ENCODE measurements at regions not wholly inside any gene's neighbourhood (a gene's known extent, or its start where the extent isn't known, plus 50 kb on each side); places are given as distances from the start of the nearest gene placed in this dataset.

- Histone ChIP-seq H3K4me1 (ENCODE audit: control insufficient read depth in 1 of 2, insufficient read depth in 2 of 2, low read length in 2 of 2) (no peaks in the 10 kb centered on the region), H3K9me3 (ENCODE audit: control insufficient read depth in 1 of 2, low read length in 2 of 2) (no peaks in the 10 kb centered on the region), H3K36me3 (ENCODE audit: control insufficient read depth in 1 of 2, insufficient read depth in 2 of 2, low read length in 2 of 2) (no peaks in the 10 kb centered on the region), H3K27me3 (ENCODE audit: control insufficient read depth in 1 of 2, insufficient read depth in 2 of 2, low read length in 2 of 2) (no peaks in the 10 kb centered on the region), H3K9ac (ENCODE audit: low read depth in 1 of 2, low read length in 2 of 2) (no peak overlapping the region), H3K4me3 (ENCODE audit: low read depth in 1 of 2, low read length in 2 of 2) (no peak overlapping the region), H3K27ac (ENCODE audit: low read depth, low read length) (no peak overlapping the region)
Observed at GRCh38 chr7:110076194-110076593, 1014.7 kb upstream of the LRRN3 start.

- Histone ChIP-seq H3K9me3 (ENCODE audit: control insufficient read depth in 1 of 2, low read length in 2 of 2) (no peaks in the 10 kb centered on the region), H3K27me3 (ENCODE audit: control insufficient read depth in 1 of 2, insufficient read depth in 2 of 2, low read length in 2 of 2) (no peaks in the 10 kb centered on the region), H3K36me3 (ENCODE audit: control insufficient read depth in 1 of 2, insufficient read depth in 2 of 2, low read length in 2 of 2) (no peaks in the 10 kb centered on the region), H3K4me3 (ENCODE audit: low read depth in 1 of 2, low read length in 2 of 2) (no peak overlapping the region), H3K4me1 (ENCODE audit: control insufficient read depth in 1 of 2, insufficient read depth in 2 of 2, low read length in 2 of 2) (no peaks in the 10 kb centered on the region), H3K27ac (ENCODE audit: low read depth, low read length) (no peak overlapping the region), H3K9ac (ENCODE audit: low read depth in 1 of 2, low read length in 2 of 2) (no peak overlapping the region)
Observed at GRCh38 chr7:110084181-110084807, 1006.6 kb upstream of the LRRN3 start.

- Histone ChIP-seq H3K27ac (ENCODE audit: low read depth, low read length) (no peak overlapping the region), H3K4me1 (ENCODE audit: control insufficient read depth in 1 of 2, insufficient read depth in 2 of 2, low read length in 2 of 2) (no peaks in the 10 kb centered on the region), H3K9ac (ENCODE audit: low read depth in 1 of 2, low read length in 2 of 2) (no peak overlapping the region), H3K27me3 (ENCODE audit: control insufficient read depth in 1 of 2, insufficient read depth in 2 of 2, low read length in 2 of 2) (no peaks in the 10 kb centered on the region), H3K36me3 (ENCODE audit: control insufficient read depth in 1 of 2, insufficient read depth in 2 of 2, low read length in 2 of 2) (no peaks in the 10 kb centered on the region), H3K4me3 (ENCODE audit: low read depth in 1 of 2, low read length in 2 of 2) (no peak overlapping the region), H3K9me3 (ENCODE audit: control insufficient read depth in 1 of 2, low read length in 2 of 2) (no peaks in the 10 kb centered on the region)
Observed at GRCh38 chr7:110090110-110090820, 1000.7 kb upstream of the LRRN3 start.

GRCh38 chr7:110095372-110096052 lies 995.4 kb upstream of the LRRN3 start:
- Histone ChIP-seq H3K9ac (ENCODE audit: low read depth in 1 of 2, low read length in 2 of 2) (no peak overlapping the region), H3K36me3 (ENCODE audit: control insufficient read depth in 1 of 2, insufficient read depth in 2 of 2, low read length in 2 of 2) (no peaks in the 10 kb centered on the region), H3K9me3 (ENCODE audit: control insufficient read depth in 1 of 2, low read length in 2 of 2) (no peaks in the 10 kb centered on the region), H3K4me3 (ENCODE audit: low read depth in 1 of 2, low read length in 2 of 2) (no peak overlapping the region), H3K27me3 (ENCODE audit: control insufficient read depth in 1 of 2, insufficient read depth in 2 of 2, low read length in 2 of 2) (no peaks in the 10 kb centered on the region), H3K4me1 (ENCODE audit: control insufficient read depth in 1 of 2, insufficient read depth in 2 of 2, low read length in 2 of 2) (no peaks in the 10 kb centered on the region), H3K27ac (ENCODE audit: low read depth, low read length) (no peak overlapping the region)

GRCh38 chr7:110104243-110104642 lies 986.7 kb upstream of the LRRN3 start:
- Histone ChIP-seq H3K9me3 (ENCODE audit: control insufficient read depth in 1 of 2, low read length in 2 of 2) (no peaks in the 10 kb centered on the region), H3K36me3 (ENCODE audit: control insufficient read depth in 1 of 2, insufficient read depth in 2 of 2, low read length in 2 of 2) (no peaks in the 10 kb centered on the region)

GRCh38 chr7:110105307-110105706 lies 985.6 kb upstream of the LRRN3 start:
- Histone ChIP-seq H3K9me3 (ENCODE audit: control insufficient read depth in 1 of 2, low read length in 2 of 2) (no peaks in the 10 kb centered on the region), H3K27me3 (ENCODE audit: control insufficient read depth in 1 of 2, insufficient read depth in 2 of 2, low read length in 2 of 2) (no peaks in the 10 kb centered on the region), H3K4me3 (ENCODE audit: low read depth in 1 of 2, low read length in 2 of 2) (no peak overlapping the region), H3K9ac (ENCODE audit: low read depth in 1 of 2, low read length in 2 of 2) (no peak overlapping the region), H3K27ac (ENCODE audit: low read depth, low read length) (no peak overlapping the region), H3K4me1 (ENCODE audit: control insufficient read depth in 1 of 2, insufficient read depth in 2 of 2, low read length in 2 of 2) (no peaks in the 10 kb centered on the region), H3K36me3 (ENCODE audit: control insufficient read depth in 1 of 2, insufficient read depth in 2 of 2, low read length in 2 of 2) (no peaks in the 10 kb centered on the region)

More at GRCh38 chr7:110104243-110104642, 986.7 kb upstream of the LRRN3 start:
- Histone ChIP-seq H3K27me3 (ENCODE audit: control insufficient read depth in 1 of 2, insufficient read depth in 2 of 2, low read length in 2 of 2) (no peaks in the 10 kb centered on the region), H3K4me3 (ENCODE audit: low read depth in 1 of 2, low read length in 2 of 2) (no peak overlapping the region), H3K4me1 (ENCODE audit: control insufficient read depth in 1 of 2, insufficient read depth in 2 of 2, low read length in 2 of 2) (no peaks in the 10 kb centered on the region), H3K9ac (ENCODE audit: low read depth in 1 of 2, low read length in 2 of 2) (no peak overlapping the region), H3K27ac (ENCODE audit: low read depth, low read length) (no peak overlapping the region)

DNA sequence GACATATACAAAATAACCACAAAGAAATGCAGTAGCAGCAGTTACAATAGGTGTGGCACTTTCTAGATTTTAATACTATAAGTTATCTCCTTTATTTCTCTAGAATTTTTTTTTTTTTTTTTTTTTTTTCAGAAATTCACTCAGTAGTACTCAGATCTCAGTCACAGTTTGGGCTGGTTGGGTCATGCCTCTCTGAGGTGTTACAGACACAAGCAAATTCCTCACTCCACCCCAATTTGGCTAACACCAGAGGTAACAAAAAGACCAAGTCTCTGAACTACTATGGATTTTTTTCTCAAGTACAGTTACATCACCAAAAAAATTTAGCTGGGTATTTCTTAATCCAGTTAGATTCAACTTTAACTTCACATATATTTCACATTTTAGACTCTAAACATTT lies 985.1 kb upstream of the LRRN3 start:
- no peaks in the 10 kb centered on the region for H3K4me1 ChIP-seq (ENCODE audit: control insufficient read depth in 1 of 2, insufficient read depth in 2 of 2, low read length in 2 of 2)
- H3K27ac ChIP-seq (ENCODE audit: low read depth, low read length): no peak overlapping the region
- no peaks in the 10 kb centered on the region for H3K36me3 ChIP-seq (ENCODE audit: control insufficient read depth in 1 of 2, insufficient read depth in 2 of 2, low read length in 2 of 2)
- H3K9ac ChIP-seq (ENCODE audit: low read depth in 1 of 2, low read length in 2 of 2): no peak overlapping the region
- H3K9me3 ChIP-seq (ENCODE audit: control insufficient read depth in 1 of 2, low read length in 2 of 2): no peaks in the 10 kb centered on the region
- no peaks in the 10 kb centered on the region for H3K27me3 ChIP-seq (ENCODE audit: control insufficient read depth in 1 of 2, insufficient read depth in 2 of 2, low read length in 2 of 2)
- H3K4me3 ChIP-seq (ENCODE audit: low read depth in 1 of 2, low read length in 2 of 2): no peak overlapping the region

DNA sequence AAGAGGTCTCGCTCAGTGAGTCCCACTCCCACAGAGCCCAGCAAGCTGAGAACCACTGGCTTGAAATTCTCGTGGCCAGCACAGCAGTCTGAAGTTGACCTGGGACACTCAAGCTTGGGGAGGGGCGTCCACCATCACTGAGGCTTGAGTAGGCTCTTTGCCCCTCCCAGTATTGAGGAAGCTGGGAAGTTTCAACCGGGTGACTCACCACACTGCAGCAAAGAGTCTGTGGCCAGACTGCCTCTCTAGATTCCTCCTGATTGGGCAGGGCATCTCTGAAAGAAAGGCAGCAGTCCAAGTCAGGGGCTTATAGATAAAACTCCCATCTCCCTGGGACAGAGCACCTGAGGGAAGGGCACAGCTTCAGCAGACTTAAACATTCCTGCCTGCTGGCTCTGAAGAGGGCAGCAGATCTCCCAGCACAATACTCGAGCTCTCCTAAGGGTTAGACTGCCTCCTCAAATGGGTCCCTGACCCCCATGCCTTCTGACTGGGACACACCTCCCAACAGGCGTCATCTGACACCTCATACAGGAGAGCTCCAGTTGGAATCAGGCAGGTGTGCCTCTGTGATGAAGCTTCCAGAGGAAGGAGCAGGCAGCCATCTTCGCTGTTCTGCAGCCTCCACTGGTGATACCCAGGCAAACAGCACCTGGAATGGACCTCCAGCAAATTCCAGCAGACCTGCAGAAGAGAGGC lies 970.9 kb upstream of the LRRN3 start:
- no peak overlapping the region for H3K9ac ChIP-seq (ENCODE audit: low read depth in 1 of 2, low read length in 2 of 2)
- H3K9me3 ChIP-seq (ENCODE audit: control insufficient read depth in 1 of 2, low read length in 2 of 2): no peaks in the 10 kb centered on the region
- H3K4me1 ChIP-seq (ENCODE audit: control insufficient read depth in 1 of 2, insufficient read depth in 2 of 2, low read length in 2 of 2): no peaks in the 10 kb centered on the region
- no peaks in the 10 kb centered on the region for H3K36me3 ChIP-seq (ENCODE audit: control insufficient read depth in 1 of 2, insufficient read depth in 2 of 2, low read length in 2 of 2)
- H3K27ac ChIP-seq (ENCODE audit: low read depth, low read length): no peak overlapping the region
- H3K27me3 ChIP-seq (ENCODE audit: control insufficient read depth in 1 of 2, insufficient read depth in 2 of 2, low read length in 2 of 2): no peaks in the 10 kb centered on the region
- H3K4me3 ChIP-seq (ENCODE audit: low read depth in 1 of 2, low read length in 2 of 2): no peak overlapping the region

DNA sequence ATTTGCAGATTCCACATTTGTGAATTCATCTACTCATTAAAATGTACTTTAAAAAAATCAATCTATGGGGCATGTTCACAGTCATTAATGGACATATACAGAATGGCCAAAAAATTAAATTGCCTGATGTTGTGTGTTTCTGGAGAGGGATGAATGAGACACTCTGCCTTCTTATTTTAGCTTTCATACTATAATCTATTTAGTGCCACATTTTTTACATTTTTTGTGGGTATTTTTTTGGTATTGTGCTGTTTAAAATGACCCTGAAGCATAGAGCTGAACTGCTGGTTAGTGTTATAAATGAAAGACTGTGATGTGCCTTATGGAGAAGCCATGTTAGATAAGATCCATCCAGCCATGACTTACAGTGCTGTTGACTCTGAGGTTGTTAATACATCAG lies 961.8 kb upstream of the LRRN3 start:
- Histone ChIP-seq H3K9ac (ENCODE audit: low read depth in 1 of 2, low read length in 2 of 2) (no peak overlapping the region), H3K4me1 (ENCODE audit: control insufficient read depth in 1 of 2, insufficient read depth in 2 of 2, low read length in 2 of 2) (no peaks in the 10 kb centered on the region), H3K36me3 (ENCODE audit: control insufficient read depth in 1 of 2, insufficient read depth in 2 of 2, low read length in 2 of 2) (no peaks in the 10 kb centered on the region), H3K9me3 (ENCODE audit: control insufficient read depth in 1 of 2, low read length in 2 of 2) (no peaks in the 10 kb centered on the region), H3K27me3 (ENCODE audit: control insufficient read depth in 1 of 2, insufficient read depth in 2 of 2, low read length in 2 of 2) (no peaks in the 10 kb centered on the region), H3K27ac (ENCODE audit: low read depth, low read length) (no peak overlapping the region), H3K4me3 (ENCODE audit: low read depth in 1 of 2, low read length in 2 of 2) (no peak overlapping the region)

DNA sequence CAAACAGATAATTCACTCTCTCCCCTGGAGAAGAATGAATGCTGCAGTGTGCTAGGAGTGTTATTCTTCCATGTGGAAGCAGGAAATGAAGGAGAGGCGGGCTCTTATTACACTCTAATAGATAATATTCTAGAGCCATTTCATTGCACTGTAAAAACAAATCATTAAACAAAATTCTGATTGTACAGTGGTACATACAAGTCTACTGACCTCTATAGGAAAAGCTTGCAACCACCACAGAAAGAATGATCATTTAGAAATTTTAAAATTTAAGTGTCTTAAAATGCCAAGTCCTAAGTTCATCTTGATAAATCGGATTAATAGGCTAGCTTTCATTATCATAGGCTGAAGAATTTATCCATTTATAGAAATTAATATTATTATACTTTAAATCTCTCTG lies 960.3 kb upstream of the LRRN3 start:
- Histone ChIP-seq H3K4me3 (ENCODE audit: low read depth in 1 of 2, low read length in 2 of 2) (no peak overlapping the region), H3K36me3 (ENCODE audit: control insufficient read depth in 1 of 2, insufficient read depth in 2 of 2, low read length in 2 of 2) (no peaks in the 10 kb centered on the region), H3K27ac (ENCODE audit: low read depth, low read length) (no peak overlapping the region), H3K4me1 (ENCODE audit: control insufficient read depth in 1 of 2, insufficient read depth in 2 of 2, low read length in 2 of 2) (no peaks in the 10 kb centered on the region), H3K9ac (ENCODE audit: low read depth in 1 of 2, low read length in 2 of 2) (no peak overlapping the region), H3K9me3 (ENCODE audit: control insufficient read depth in 1 of 2, low read length in 2 of 2) (no peaks in the 10 kb centered on the region), H3K27me3 (ENCODE audit: control insufficient read depth in 1 of 2, insufficient read depth in 2 of 2, low read length in 2 of 2) (no peaks in the 10 kb centered on the region)

Measured in duodenal mucosa (tissue), 2 donors.